ENCODE measurements at regions not wholly inside any gene's neighbourhood (a gene's known extent, or its start where the extent isn't known, plus 50 kb on each side); places are given as distances from the start of the nearest gene placed in this dataset.

- no peaks in the 10 kb centered on the region for H3K36me3 Mint-ChIP-seq
- H3K4me1 Mint-ChIP-seq, result no peaks in the 10 kb centered on the region
- CTCF ChIA-PET, result no interaction called here
These were observed 83.6 kb upstream of the TMEM72 start for GRCh38 chr10:44827431-44828006.

GRCh38 chr10:44828508-44829142 lies 82.5 kb upstream of the TMEM72 start:
- Histone ChIP-seq H3K36me3 (ENCODE audit: insufficient read depth, low read length) (no peaks in the 10 kb centered on the region), H3K9me3 (ENCODE audit: low read length) (no peaks in the 10 kb centered on the region), H3K4me3 (ENCODE audit: low read length) (no peak overlapping the region), H3K27ac (ENCODE audit: low read depth, low read length) (no peak overlapping the region), H3K4me1 (ENCODE audit: insufficient read depth, low read length) (no peaks in the 10 kb centered on the region), H3K27me3 (ENCODE audit: insufficient read depth, low read length, poor library complexity, severe bottlenecking) (no peaks in the 10 kb centered on the region)
- Mint-ChIP-seq H3K4me1 (no peaks in the 10 kb centered on the region), H3K27ac (no peak overlapping the region), H3K4me3 (no peak overlapping the region), H3K27me3 (peaks cover 2 to 16% of the 10 kb centered on the region in 2 donors), H3K36me3 (no peaks in the 10 kb centered on the region), H3K9me3 (no peaks in the 10 kb centered on the region)
- CTCF ChIA-PET, result no interaction called here
- POLR2A ChIA-PET, result no interaction called here
- no peak for DNase-seq

More at GRCh38 chr10:44827431-44828006, 83.6 kb upstream of the TMEM72 start:
- Histone ChIP-seq H3K27ac (ENCODE audit: low read depth, low read length) (no peak overlapping the region), H3K4me3 (ENCODE audit: low read length) (no peak overlapping the region), H3K4me1 (ENCODE audit: insufficient read depth, low read length) (no peaks in the 10 kb centered on the region), H3K9me3 (ENCODE audit: low read length) (no peaks in the 10 kb centered on the region), H3K36me3 (ENCODE audit: insufficient read depth, low read length) (no peaks in the 10 kb centered on the region), H3K27me3 (ENCODE audit: insufficient read depth, low read length, poor library complexity, severe bottlenecking) (no peaks in the 10 kb centered on the region)
- Mint-ChIP-seq H3K9me3 (no peaks in the 10 kb centered on the region), H3K27me3 (peaks cover 4 to 16% of the 10 kb centered on the region in 2 donors), H3K27ac (no peak overlapping the region), H3K4me3 (no peak overlapping the region)
- POLR2A ChIA-PET, result no interaction called here
- DNase-seq, result no peak

GRCh38 chr10:44829426-44829825 lies 81.7 kb upstream of the TMEM72 start:
- H3K9me3 ChIP-seq (ENCODE audit: low read length), result no peaks in the 10 kb centered on the region
- POLR2A ChIA-PET, result no interaction called here
- H3K27ac Mint-ChIP-seq, result no peak overlapping the region
- CTCF ChIA-PET, result no interaction called here
- H3K27me3 Mint-ChIP-seq, result peaks cover 2 to 16% of the 10 kb centered on the region in 2 donors
- no peaks in the 10 kb centered on the region for H3K27me3 ChIP-seq (ENCODE audit: insufficient read depth, low read length, poor library complexity, severe bottlenecking)
- H3K4me3 ChIP-seq (ENCODE audit: low read length), result no peak overlapping the region
- no peak overlapping the region for H3K27ac ChIP-seq (ENCODE audit: low read depth, low read length)
- no peak for DNase-seq
- no peaks in the 10 kb centered on the region for H3K4me1 Mint-ChIP-seq
- no peak overlapping the region for H3K4me3 Mint-ChIP-seq
- no peaks in the 10 kb centered on the region for H3K36me3 ChIP-seq (ENCODE audit: insufficient read depth, low read length)
- no peaks in the 10 kb centered on the region for H3K9me3 Mint-ChIP-seq
- H3K36me3 Mint-ChIP-seq, result no peaks in the 10 kb centered on the region
- H3K4me1 ChIP-seq (ENCODE audit: insufficient read depth, low read length), result no peaks in the 10 kb centered on the region

- Mint-ChIP-seq H3K9me3 (no peaks in the 10 kb centered on the region), H3K4me3 (no peak overlapping the region), H3K4me1 (no peaks in the 10 kb centered on the region), H3K36me3 (no peaks in the 10 kb centered on the region), H3K27me3 (peaks cover 2 to 12% of the 10 kb centered on the region in 2 donors), H3K27ac (no peak overlapping the region)
- Histone ChIP-seq H3K36me3 (ENCODE audit: insufficient read depth, low read length) (no peaks in the 10 kb centered on the region), H3K9me3 (ENCODE audit: low read length) (no peaks in the 10 kb centered on the region), H3K27ac (ENCODE audit: low read depth, low read length) (no peak overlapping the region), H3K4me3 (ENCODE audit: low read length) (no peak overlapping the region), H3K4me1 (ENCODE audit: insufficient read depth, low read length) (no peaks in the 10 kb centered on the region), H3K27me3 (ENCODE audit: insufficient read depth, low read length, poor library complexity, severe bottlenecking) (no peaks in the 10 kb centered on the region)
- POLR2A ChIA-PET, result no interaction called here
- no peak for DNase-seq
- CTCF ChIA-PET, result no interaction called here
These were observed 81.1 kb upstream of the TMEM72 start for GRCh38 chr10:44830022-44830421.

- POLR2A ChIA-PET, result no interaction called here
- H3K36me3 ChIP-seq (ENCODE audit: insufficient read depth, low read length), result no peaks in the 10 kb centered on the region
- no peak overlapping the region for H3K27ac ChIP-seq (ENCODE audit: low read depth, low read length)
- Mint-ChIP-seq H3K36me3 (no peaks in the 10 kb centered on the region), H3K27ac (no peak overlapping the region), H3K27me3 (peaks cover 2 to 12% of the 10 kb centered on the region in 2 donors), H3K4me3 (no peak overlapping the region), H3K9me3 (no peaks in the 10 kb centered on the region), H3K4me1 (no peaks in the 10 kb centered on the region)
- H3K4me3 ChIP-seq (ENCODE audit: low read length), result no peak overlapping the region
- no peaks in the 10 kb centered on the region for H3K9me3 ChIP-seq (ENCODE audit: low read length)
- no peak for DNase-seq
- no peaks in the 10 kb centered on the region for H3K27me3 ChIP-seq (ENCODE audit: insufficient read depth, low read length, poor library complexity, severe bottlenecking)
- H3K4me1 ChIP-seq (ENCODE audit: insufficient read depth, low read length), result no peaks in the 10 kb centered on the region
- CTCF ChIA-PET, result no interaction called here
These were observed 79.6 kb upstream of the TMEM72 start for GRCh38 chr10:44831581-44831980.

- no peak overlapping the region for H3K27ac Mint-ChIP-seq
- CTCF ChIA-PET, result no interaction called here
- POLR2A ChIA-PET, result no interaction called here
- DNase-seq, result no peak
- H3K4me1 Mint-ChIP-seq, result no peaks in the 10 kb centered on the region
- no peaks in the 10 kb centered on the region for H3K9me3 Mint-ChIP-seq
- no peaks in the 10 kb centered on the region for H3K36me3 Mint-ChIP-seq
- no peak overlapping the region for H3K27ac ChIP-seq (ENCODE audit: low read depth, low read length)
- no peak overlapping the region for H3K4me3 Mint-ChIP-seq
- H3K4me3 ChIP-seq (ENCODE audit: low read length), result no peak overlapping the region
- H3K27me3 Mint-ChIP-seq, result peaks cover 0 to 6% of the 10 kb centered on the region in 2 donors
- H3K27me3 ChIP-seq (ENCODE audit: insufficient read depth, low read length, poor library complexity, severe bottlenecking), result no peaks in the 10 kb centered on the region
- H3K4me1 ChIP-seq (ENCODE audit: insufficient read depth, low read length), result no peaks in the 10 kb centered on the region
- no peaks in the 10 kb centered on the region for H3K9me3 ChIP-seq (ENCODE audit: low read length)
- no peaks in the 10 kb centered on the region for H3K36me3 ChIP-seq (ENCODE audit: insufficient read depth, low read length)
These were observed 78.3 kb upstream of the TMEM72 start for GRCh38 chr10:44832595-44833390.

GRCh38 chr10:44834131-44834530 lies 77.0 kb upstream of the TMEM72 start:
- no peaks in the 10 kb centered on the region for H3K27me3 ChIP-seq (ENCODE audit: insufficient read depth, low read length, poor library complexity, severe bottlenecking)
- no peaks in the 10 kb centered on the region for H3K4me1 ChIP-seq (ENCODE audit: insufficient read depth, low read length)
- DNase-seq, result no peak
- no peaks in the 10 kb centered on the region for H3K36me3 Mint-ChIP-seq
- H3K9me3 Mint-ChIP-seq, result no peaks in the 10 kb centered on the region
- H3K27ac ChIP-seq (ENCODE audit: low read depth, low read length), result no peak overlapping the region
- H3K27me3 Mint-ChIP-seq, result peaks cover 3 to 13% of the 10 kb centered on the region in 2 donors
- H3K4me3 ChIP-seq (ENCODE audit: low read length), result no peak overlapping the region
- H3K4me3 Mint-ChIP-seq, result no peak overlapping the region
- ChIA-PET CTCF (no interaction called here), POLR2A (no interaction called here)
- H3K27ac Mint-ChIP-seq, result no peak overlapping the region
- no peaks in the 10 kb centered on the region for H3K4me1 Mint-ChIP-seq
- H3K9me3 ChIP-seq (ENCODE audit: low read length), result no peaks in the 10 kb centered on the region
- H3K36me3 ChIP-seq (ENCODE audit: insufficient read depth, low read length), result no peaks in the 10 kb centered on the region

- Mint-ChIP-seq H3K4me1 (no peaks in the 10 kb centered on the region), H3K36me3 (no peaks in the 10 kb centered on the region), H3K27me3 (peaks cover 3 to 18% of the 10 kb centered on the region in 2 donors), H3K27ac (no peak overlapping the region), H3K9me3 (no peaks in the 10 kb centered on the region), H3K4me3 (no peak overlapping the region)
- Histone ChIP-seq H3K4me3 (ENCODE audit: low read length) (no peak overlapping the region), H3K27me3 (ENCODE audit: insufficient read depth, low read length, poor library complexity, severe bottlenecking) (no peaks in the 10 kb centered on the region), H3K36me3 (ENCODE audit: insufficient read depth, low read length) (no peaks in the 10 kb centered on the region), H3K27ac (ENCODE audit: low read depth, low read length) (no peak overlapping the region), H3K9me3 (ENCODE audit: low read length) (no peaks in the 10 kb centered on the region), H3K4me1 (ENCODE audit: insufficient read depth, low read length) (no peaks in the 10 kb centered on the region)
- CTCF ChIA-PET, result no interaction called here
- DNase-seq, result no peak
- POLR2A ChIA-PET, result no interaction called here
These were observed 75.8 kb upstream of the TMEM72 start for GRCh38 chr10:44835300-44835699.

All from CD8-positive, alpha-beta memory T cell (primary cell).